Choroid plexus epithelial cell (primary cell): ENCODE measurements at regions not wholly inside any gene's neighbourhood (a gene's known extent, or its start where the extent isn't known, plus 50 kb on each side); places are given as distances from the start of the nearest gene placed in this dataset.
"Not testable (repeated sequence)": the region's sequence is repeated elsewhere in the genome, so short reads cannot be mapped to it uniquely, and the experiment has no call there.

Experiments
- DNase-seq: peaks from one replicate; pipeline ENCODE4 v3.0.0-alpha.2; 2010; ENCODE audit warnings: low read depth
- H3K4me3 ChIP-seq: 2 replicates; pipeline ENCODE4 v1.5.1; 2011; ENCODE audit warnings: low read depth, mild to moderate bottlenecking, control low read depth, low read length, moderate library complexity
- TF ChIP-seq, protein P1 (sequence below): conservative IDR thresholded peaks from 2 replicates; pipeline ENCODE4 v1.5.1; 2011; ENCODE audit warnings: low read depth, mild to moderate bottlenecking, control low read depth, inconsistent platforms, low read length, moderate library complexity

DNA sequence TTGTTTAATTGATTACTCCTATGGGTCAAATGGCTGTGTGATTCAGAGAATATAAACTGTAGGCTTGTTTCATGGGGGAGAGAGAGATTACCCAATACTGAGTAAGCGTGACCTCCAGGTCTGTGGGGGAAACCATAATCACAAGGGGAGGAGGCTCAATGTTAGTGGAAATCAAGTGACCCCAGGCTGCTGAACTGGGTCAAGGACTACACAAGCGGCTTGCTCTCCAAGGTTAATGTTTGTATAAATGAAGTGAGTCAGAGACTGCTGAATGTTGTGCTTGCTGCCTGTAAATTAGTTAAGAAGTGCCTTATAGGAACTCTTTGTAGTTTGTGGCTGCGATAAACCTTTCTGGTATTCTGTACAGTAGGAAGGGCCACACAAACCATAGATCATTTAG is 479.7 kb downstream of the AACS start:
- no peak overlapping the region for H3K4me3 ChIP-seq
- DNase-seq, result no peak
- TF ChIP-seq, protein P1, sequence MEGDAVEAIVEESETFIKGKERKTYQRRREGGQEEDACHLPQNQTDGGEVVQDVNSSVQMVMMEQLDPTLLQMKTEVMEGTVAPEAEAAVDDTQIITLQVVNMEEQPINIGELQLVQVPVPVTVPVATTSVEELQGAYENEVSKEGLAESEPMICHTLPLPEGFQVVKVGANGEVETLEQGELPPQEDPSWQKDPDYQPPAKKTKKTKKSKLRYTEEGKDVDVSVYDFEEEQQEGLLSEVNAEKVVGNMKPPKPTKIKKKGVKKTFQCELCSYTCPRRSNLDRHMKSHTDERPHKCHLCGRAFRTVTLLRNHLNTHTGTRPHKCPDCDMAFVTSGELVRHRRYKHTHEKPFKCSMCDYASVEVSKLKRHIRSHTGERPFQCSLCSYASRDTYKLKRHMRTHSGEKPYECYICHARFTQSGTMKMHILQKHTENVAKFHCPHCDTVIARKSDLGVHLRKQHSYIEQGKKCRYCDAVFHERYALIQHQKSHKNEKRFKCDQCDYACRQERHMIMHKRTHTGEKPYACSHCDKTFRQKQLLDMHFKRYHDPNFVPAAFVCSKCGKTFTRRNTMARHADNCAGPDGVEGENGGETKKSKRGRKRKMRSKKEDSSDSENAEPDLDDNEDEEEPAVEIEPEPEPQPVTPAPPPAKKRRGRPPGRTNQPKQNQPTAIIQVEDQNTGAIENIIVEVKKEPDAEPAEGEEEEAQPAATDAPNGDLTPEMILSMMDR, result no peak

DNA sequence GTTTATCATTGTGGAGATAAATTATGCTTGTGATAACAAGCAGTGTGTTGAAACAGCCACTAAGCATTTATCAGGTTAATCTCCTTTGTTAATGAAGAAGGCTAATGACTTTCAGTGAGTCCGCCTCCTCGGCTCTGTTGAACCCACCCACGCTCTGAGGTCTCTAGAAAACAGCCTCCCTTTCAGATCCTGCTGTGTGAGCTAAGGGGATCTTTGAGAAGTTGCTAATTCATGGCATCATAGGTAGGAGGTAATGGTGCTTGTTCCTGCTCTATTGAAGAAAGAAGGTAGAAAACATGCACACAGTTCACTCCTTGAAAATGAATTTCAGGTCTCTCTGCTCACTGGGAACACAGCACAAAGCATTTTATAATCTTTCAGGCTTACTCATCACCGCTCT is 483.9 kb downstream of the AACS start:
- no peak overlapping the region for H3K4me3 ChIP-seq
- TF ChIP-seq, protein P1, result no peak
- no peak for DNase-seq

DNA sequence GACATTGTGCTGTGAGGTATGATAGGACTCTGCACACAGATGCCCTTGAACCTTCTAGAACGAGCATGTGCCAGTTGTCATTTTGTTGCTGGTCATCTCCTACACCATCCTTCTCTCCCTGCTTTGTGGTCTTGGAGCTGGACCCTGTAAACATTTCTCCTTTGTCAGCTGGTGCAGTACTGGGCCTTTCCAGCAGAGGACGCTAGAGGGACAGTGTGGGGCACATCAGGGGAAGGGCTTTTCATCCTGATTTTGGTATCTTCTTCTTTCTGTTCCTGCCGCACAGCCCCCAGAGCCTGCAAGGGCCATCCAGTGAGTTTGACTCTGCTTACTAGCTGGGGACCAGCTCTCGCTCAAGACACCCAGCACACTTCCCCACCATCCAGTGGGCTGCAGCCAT is 484.6 kb downstream of the AACS start:
- DNase-seq, result no peak
- no peak overlapping the region for H3K4me3 ChIP-seq
- TF ChIP-seq, protein P1, result peak; percentile 41

DNA sequence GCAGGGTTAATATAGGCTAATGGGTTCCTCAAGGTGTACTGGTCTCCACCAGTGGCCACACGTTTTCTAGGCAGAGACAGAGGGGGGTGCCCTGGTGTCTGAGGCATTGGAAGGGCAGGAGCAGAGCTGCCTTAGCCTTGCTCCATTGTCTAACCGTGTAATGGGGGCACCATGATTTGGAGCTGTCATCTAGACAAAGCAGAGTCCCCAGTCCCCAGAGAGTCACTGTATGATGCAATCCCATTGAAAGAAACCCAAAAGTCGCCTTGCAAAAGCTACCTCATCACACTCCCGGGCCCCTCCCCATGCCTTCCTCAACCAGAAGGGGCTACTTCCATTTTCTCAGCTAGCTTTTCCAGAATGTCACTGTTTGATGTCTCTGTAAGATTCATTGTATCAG is 487.1 kb downstream of the AACS start:
- TF ChIP-seq, protein P1, result no peak
- no peak overlapping the region for H3K4me3 ChIP-seq
- DNase-seq, result no peak

DNA sequence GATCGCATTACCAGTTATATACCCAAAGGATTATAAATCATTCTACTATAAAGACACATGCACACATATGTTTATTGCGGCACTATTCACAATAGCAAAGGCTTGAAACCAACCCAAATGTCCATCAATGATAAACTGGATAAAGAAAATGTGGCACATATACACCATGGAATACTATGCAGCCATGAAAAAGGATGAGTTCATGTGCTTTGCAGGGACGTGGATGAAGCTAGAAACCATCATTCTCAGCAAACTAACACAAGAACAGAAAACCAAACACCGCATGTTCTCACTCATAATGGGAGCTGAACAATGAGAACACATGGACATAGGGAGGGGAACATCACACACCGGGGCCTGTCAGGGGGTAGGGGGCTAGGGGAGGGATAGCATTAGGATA is 495.8 kb downstream of the AACS start:
- not testable (repeated sequence) for H3K4me3 ChIP-seq, DNase-seq

- no peak overlapping the region for H3K4me3 ChIP-seq
- TF ChIP-seq, protein P1, result no peak
- no peak for DNase-seq
These were observed 499.5 kb downstream of the AACS start for GRCh38 chr12:125564753-125565152.

GRCh38 chr12:125567581-125567980 is 502.3 kb downstream of the AACS start:
- TF ChIP-seq, protein P1, result no peak
- no peak for DNase-seq
- H3K4me3 ChIP-seq, result no peak overlapping the region

GRCh38 chr12:125568306-125568705 is 503.1 kb downstream of the AACS start:
- no peak overlapping the region for H3K4me3 ChIP-seq
- TF ChIP-seq, protein P1, result no peak
- DNase-seq, result no peak
